SK-N-MC (cell line): ENCODE measurements at regions not wholly inside any gene's neighbourhood (a gene's known extent, or its start where the extent isn't known, plus 50 kb on each side); places are given as distances from the start of the nearest gene placed in this dataset.

ENCODE experiments used
- EZH2 ChIP-seq: fragments of 200-600 bp; sonication (generic); IDR thresholded peaks from one replicate; pipeline ENCODE4 v1.6.1; 2017; ENCODE audit warnings: antibody characterized with exemption
- POLR2AphosphoS5 ChIP-seq: IDR thresholded peaks from 2 replicates; pipeline ENCODE4 v1.6.1; 2012; ENCODE audit warnings: mild to moderate bottlenecking, low read depth, low read length, borderline replicate concordance

- TF ChIP-seq EZH2: no peak
- TF ChIP-seq POLR2AphosphoS5: no peak
Observed at GRCh38 chr3:124562769-124563168, 167.5 kb upstream of the UMPS start.
